ENCODE measurements at regions not wholly inside any gene's neighbourhood (a gene's known extent, or its start where the extent isn't known, plus 50 kb on each side); places are given as distances from the start of the nearest gene placed in this dataset.

DNA sequence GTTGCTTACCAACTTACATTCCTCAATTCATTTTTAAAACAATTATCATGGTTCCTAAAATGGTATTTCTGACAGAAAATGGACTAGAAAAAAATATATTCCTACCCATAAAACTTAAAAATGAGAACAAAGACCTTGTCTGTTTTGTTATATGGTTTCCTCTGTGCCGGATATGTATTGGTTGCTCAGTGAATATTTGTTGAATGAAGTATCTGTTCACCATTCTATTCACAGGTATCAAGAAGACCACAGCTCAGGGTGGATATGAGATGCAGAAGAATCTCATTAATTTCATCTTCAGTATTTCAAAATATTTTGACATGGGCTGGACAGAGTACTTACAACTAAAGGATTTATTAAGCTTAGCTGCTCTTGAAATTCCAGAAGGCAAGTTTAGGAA is 58.1 kb downstream of the TUSC7 start:
- TF ChIP-seq, protein P1, sequence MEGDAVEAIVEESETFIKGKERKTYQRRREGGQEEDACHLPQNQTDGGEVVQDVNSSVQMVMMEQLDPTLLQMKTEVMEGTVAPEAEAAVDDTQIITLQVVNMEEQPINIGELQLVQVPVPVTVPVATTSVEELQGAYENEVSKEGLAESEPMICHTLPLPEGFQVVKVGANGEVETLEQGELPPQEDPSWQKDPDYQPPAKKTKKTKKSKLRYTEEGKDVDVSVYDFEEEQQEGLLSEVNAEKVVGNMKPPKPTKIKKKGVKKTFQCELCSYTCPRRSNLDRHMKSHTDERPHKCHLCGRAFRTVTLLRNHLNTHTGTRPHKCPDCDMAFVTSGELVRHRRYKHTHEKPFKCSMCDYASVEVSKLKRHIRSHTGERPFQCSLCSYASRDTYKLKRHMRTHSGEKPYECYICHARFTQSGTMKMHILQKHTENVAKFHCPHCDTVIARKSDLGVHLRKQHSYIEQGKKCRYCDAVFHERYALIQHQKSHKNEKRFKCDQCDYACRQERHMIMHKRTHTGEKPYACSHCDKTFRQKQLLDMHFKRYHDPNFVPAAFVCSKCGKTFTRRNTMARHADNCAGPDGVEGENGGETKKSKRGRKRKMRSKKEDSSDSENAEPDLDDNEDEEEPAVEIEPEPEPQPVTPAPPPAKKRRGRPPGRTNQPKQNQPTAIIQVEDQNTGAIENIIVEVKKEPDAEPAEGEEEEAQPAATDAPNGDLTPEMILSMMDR (conservative IDR thresholded peaks at IDR 0.05; ENCODE audit: control insufficient read depth, insufficient read depth, low read depth, low read length), result no peak
- no peak for DNase-seq (ENCODE audit: low read depth)
- H3K4me3 ChIP-seq (ENCODE audit: control insufficient read depth, low read depth, low read length), result no peak overlapping the region

DNA sequence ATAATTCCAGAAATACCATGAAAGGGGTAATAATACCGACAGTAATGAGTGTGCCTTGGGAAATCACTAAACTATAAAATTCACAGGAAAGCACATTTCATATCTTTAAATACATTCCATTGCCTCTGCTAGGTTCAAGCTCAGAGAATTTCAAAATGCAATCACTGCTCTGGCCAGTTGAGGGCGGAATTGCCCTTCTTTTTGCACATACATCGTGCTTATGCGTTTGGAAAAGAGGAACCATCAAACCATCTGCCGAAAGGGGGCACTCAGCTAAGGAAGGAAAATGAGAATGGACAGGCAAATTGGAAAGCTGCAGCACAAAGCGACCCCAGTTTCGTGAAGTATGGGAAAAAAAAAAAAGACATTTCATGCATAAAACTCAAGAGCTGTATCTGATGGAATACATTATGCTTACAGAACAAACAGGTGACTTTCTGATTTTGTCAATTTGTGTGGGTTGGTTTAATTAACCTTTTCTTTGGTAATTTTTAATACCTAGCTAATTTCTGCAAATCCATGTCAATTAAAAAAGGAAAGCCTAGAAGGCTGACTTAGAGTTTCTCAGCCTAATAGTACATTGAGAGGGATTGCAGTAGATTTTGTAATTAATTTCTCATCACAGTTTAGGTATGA is 61.4 kb downstream of the TUSC7 start:
- TF ChIP-seq, protein P1 (conservative IDR thresholded peaks at IDR 0.05; ENCODE audit: control insufficient read depth, insufficient read depth, low read depth, low read length), result peak; percentile 99
- H3K4me3 ChIP-seq (ENCODE audit: control insufficient read depth, low read depth, low read length), result no peak overlapping the region
- peak; percentile 78 for DNase-seq (ENCODE audit: low read depth)

DNA sequence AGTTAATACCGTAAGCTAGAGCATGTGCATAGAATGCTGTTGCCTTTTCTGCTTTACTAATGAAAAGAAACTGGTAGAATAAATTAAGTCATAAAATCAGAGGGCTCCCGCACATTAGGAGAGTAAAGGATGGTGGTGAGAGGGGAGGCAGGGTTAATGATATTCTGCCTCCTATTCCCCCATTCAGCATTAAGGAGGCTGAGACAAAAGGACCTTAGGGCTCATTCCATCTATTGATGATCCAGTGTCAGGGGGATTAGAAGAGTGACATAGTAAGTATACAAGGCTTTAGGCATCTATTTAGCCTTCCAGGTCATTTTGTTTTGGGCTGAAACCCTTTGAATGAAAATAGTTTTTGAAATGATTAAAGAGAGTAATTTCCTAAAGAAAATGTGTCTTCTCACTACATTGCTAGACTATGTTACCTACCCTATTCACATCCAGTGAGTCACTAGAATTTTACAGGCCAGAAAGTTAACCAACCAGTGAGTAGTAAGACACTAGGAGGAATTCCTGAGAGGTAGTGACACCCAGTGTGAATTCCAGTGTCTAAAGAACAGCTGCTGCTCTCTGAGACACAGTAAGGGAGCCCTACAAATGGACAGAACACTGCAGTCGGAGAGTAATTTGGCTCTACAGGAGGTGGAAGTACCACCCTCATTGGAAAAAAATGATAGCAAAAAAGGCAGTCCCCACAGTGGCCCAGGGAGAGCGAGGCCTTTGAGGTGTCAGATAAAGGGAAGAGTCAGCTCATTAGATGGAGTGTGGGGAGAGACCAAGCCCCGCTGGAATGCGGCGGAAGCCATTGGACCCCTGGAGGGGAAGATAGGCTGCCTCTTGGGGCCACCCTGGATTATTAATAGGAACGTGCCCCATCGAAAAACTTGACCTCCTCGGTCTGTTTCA is 67.6 kb downstream of the TUSC7 start:
- TF ChIP-seq, protein P1 (conservative IDR thresholded peaks at IDR 0.05; ENCODE audit: control insufficient read depth, insufficient read depth, low read depth, low read length), result no peak
- DNase-seq (ENCODE audit: low read depth), result no peak
- H3K4me3 ChIP-seq (ENCODE audit: control insufficient read depth, low read depth, low read length), result no peak overlapping the region

DNA sequence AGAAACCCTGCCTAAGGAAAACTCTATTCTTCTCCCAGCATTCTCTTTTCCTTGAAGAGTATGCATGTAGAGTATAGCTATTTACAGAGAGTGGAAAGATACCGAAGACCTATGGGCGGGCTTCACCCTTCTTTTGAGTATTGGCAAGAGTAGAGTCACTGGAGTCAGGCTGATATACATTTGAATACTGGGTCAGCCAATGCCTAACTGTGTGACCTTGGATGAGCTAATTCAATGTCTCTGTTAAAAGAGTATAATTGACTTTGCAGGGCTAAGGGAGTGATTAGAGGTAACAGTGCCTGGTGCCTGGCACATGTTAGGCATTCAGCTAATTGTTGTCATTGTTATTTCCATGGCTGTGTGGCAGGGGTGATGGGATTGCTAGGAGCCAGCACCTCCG is 75.6 kb downstream of the TUSC7 start:
- no peak overlapping the region for H3K4me3 ChIP-seq (ENCODE audit: control insufficient read depth, low read depth, low read length)
- TF ChIP-seq, protein P1 (conservative IDR thresholded peaks at IDR 0.05; ENCODE audit: control insufficient read depth, insufficient read depth, low read depth, low read length), result no peak
- no peak for DNase-seq (ENCODE audit: low read depth)

DNA sequence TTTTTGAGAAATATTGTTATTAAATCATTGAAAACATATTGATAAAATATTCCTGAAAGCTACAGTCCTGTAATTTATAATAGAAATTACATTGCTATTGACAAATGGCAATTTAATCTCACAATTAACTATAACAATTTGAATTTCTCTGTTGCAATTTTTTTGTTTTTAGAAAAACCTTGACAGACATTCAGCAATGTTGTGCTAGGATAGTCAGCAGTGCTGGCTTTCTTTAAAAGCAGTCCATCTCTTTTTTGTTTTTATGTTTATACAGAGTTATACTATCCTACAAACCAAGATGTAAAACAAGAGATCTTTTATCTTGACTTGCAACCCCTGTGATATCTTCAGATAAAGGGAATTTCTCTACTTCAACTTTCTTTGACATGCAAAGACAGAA is 93.1 kb downstream of the TUSC7 start:
- no peak for DNase-seq (ENCODE audit: low read depth)
- no peak overlapping the region for H3K4me3 ChIP-seq (ENCODE audit: control insufficient read depth, low read depth, low read length)
- TF ChIP-seq, protein P1 (conservative IDR thresholded peaks at IDR 0.05; ENCODE audit: control insufficient read depth, insufficient read depth, low read depth, low read length), result no peak

DNA sequence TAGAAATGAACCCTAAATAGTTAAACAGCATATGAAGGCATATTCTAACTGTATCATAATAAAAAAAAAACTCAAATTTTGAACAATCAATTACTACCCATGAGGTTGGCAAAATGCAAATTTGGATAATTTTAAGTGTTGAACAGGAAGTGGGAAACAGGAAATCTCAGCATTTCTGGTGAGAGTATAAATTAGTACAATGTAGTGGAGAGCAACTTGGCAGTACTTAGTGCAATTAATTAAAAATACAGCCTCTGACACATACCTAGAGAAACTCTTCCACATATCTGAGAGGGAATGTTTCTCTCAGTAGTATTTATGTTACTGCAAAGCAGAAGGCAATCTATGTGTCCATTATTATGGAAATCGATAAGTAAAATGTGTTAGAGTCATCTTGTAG is 96.8 kb downstream of the TUSC7 start:
- no peak overlapping the region for H3K4me3 ChIP-seq (ENCODE audit: control insufficient read depth, low read depth, low read length)
- TF ChIP-seq, protein P1 (conservative IDR thresholded peaks at IDR 0.05; ENCODE audit: control insufficient read depth, insufficient read depth, low read depth, low read length), result no peak
- no peak for DNase-seq (ENCODE audit: low read depth)

Measured in fibroblast of mammary gland (primary cell).